GM23338 (cell line): ENCODE measurements at regions not wholly inside any gene's neighbourhood (a gene's known extent, or its start where the extent isn't known, plus 50 kb on each side); places are given as distances from the start of the nearest gene placed in this dataset.

Experiments
- CREB1 ChIP-seq: fragments of 250-450 bp; sonication (Bioruptor Pico); IDR thresholded peaks from 2 replicates; pipeline ENCODE4 v1.5.0; 2020; ENCODE audit warnings: low read depth, mild to moderate bottlenecking, moderate library complexity
- CTCF ChIP-seq, 2 experiments: fragments of 200-600 bp in 1 of 2; sonication (generic) in 1 of 2; conservative IDR thresholded peaks; 2 replicates each; pipeline versions ENCODE4 v1.5.1 to v1.6.1; 2016 to 2017; ENCODE audit warnings: antibody characterized with exemption in 2 of 2, low read depth in 2 of 2, mild to moderate bottlenecking in 2 of 2, moderate library complexity in 1 of 2
- EZH2 ChIP-seq: fragments of 200-600 bp; sonication (generic); IDR thresholded peaks from one replicate; pipeline ENCODE4 v1.8.0; 2017; ENCODE audit warnings: antibody characterized with exemption, mild to moderate bottlenecking, low read depth; ENCODE audit not compliant: unreplicated experiment
- STAT1 ChIP-seq: IDR thresholded peaks from one replicate; pipeline ENCODE4 v1.6.1; 2016; ENCODE audit warnings: antibody characterized with exemption; ENCODE audit not compliant: unreplicated experiment

- no peak for TF ChIP-seq EZH2
- TF ChIP-seq CTCF (conservative IDR thresholded peaks at IDR 0.05; ENCODE audit: low read depth in 2 of 2) = no peak
- no peak for TF ChIP-seq CREB1 (CRISPR knock-in tag)
- TF ChIP-seq STAT1 = no peak
Observed at GRCh38 chr18:60292186-60292585, 80.4 kb downstream of the MC4R start.
